Endodermal cell (in vitro differentiated cells): ENCODE measurements at regions not wholly inside any gene's neighbourhood (a gene's known extent, or its start where the extent isn't known, plus 50 kb on each side); places are given as distances from the start of the nearest gene placed in this dataset.
"Not testable (repeated sequence)": the region's sequence is repeated elsewhere in the genome, so short reads cannot be mapped to it uniquely, and the experiment has no call there.

ENCODE experiments used
- DNase-seq: peaks from one replicate; pipeline ENCODE4 v3.0.0-alpha.2; 2017
- H3K27ac ChIP-seq: 2 replicates; pipeline ENCODE4 v1.5.1; 2013; ENCODE audit warnings: mild to moderate bottlenecking, low read depth, low read length, moderate library complexity
- H3K27me3 ChIP-seq: 2 replicates; pipeline ENCODE4 v1.6.1; 2013; ENCODE audit warnings: mild to moderate bottlenecking, low read length, moderate library complexity; ENCODE audit not compliant: insufficient read depth, control insufficient read depth, poor library complexity, severe bottlenecking
- H3K36me3 ChIP-seq: 2 replicates; pipeline ENCODE4 v1.7.0; 2013; ENCODE audit warnings: mild to moderate bottlenecking, low read length, moderate library complexity; ENCODE audit not compliant: control insufficient read depth, insufficient read depth
- H3K4me1 ChIP-seq: one replicate; pipeline ENCODE4 v1.7.0; 2013; ENCODE audit warnings: low read length; ENCODE audit not compliant: control insufficient read depth, insufficient read depth
- H3K4me3 ChIP-seq: 2 replicates; pipeline ENCODE4 v1.5.1; 2013; ENCODE audit warnings: mild to moderate bottlenecking, low read length, moderate library complexity
- H3K9ac ChIP-seq: 2 replicates; pipeline ENCODE4 v1.6.1; 2013; ENCODE audit warnings: mild to moderate bottlenecking, low read length, moderate library complexity; ENCODE audit not compliant: poor library complexity, severe bottlenecking; ENCODE audit errors: extremely low read depth
- H3K9me3 ChIP-seq: 2 replicates; pipeline ENCODE4 v1.6.1; 2013; ENCODE audit warnings: mild to moderate bottlenecking, low read length, moderate library complexity; ENCODE audit not compliant: control insufficient read depth
- H3K27ac Mint-ChIP-seq: 2 replicates; pipeline ENCODE4 v1.8.0; 2020; ENCODE audit warnings: mixed read lengths
- H3K27me3 Mint-ChIP-seq: 2 replicates; pipeline ENCODE4 v1.8.0; 2021; ENCODE audit warnings: mild to moderate bottlenecking, mixed read lengths; ENCODE audit not compliant: insufficient read depth
- H3K36me3 Mint-ChIP-seq: 2 replicates; pipeline ENCODE4 v1.8.0; 2020; ENCODE audit warnings: low read depth, mixed read lengths
- H3K4me1 Mint-ChIP-seq: 2 replicates; pipeline ENCODE4 v1.8.0; 2020; ENCODE audit warnings: mixed read lengths
- H3K4me3 Mint-ChIP-seq: 2 replicates; pipeline ENCODE4 v1.8.0; 2020; ENCODE audit warnings: mild to moderate bottlenecking, moderate library complexity, mixed read lengths
- H3K9me3 Mint-ChIP-seq: 2 replicates; pipeline ENCODE4 v1.8.0; 2020; ENCODE audit warnings: mild to moderate bottlenecking, mixed read lengths
- CTCF ChIP-seq: fragments of 200-600 bp; sonication (generic); conservative IDR thresholded peaks from 2 replicates; pipeline ENCODE4 v1.5.0; 2021; ENCODE audit warnings: antibody characterized with exemption, mild to moderate bottlenecking
- WGBS, 2 experiments: methylation state at CpG; one replicate each; pipeline versions ENCODE4 v1.1.5 to v1.1.7; 2013; ENCODE audit warnings: missing lambda C conversion rate in 2 of 2, mixed read lengths in 1 of 2; ENCODE audit not compliant: insufficient coverage in 1 of 2, insufficient read length in 1 of 2; 5-methylcytosine and 5-hydroxymethylcytosine counted together

- Mint-ChIP-seq H3K4me1 (peaks cover 4% of the 10 kb centered on the region), H3K36me3 (no peaks in the 10 kb centered on the region), H3K4me3 (no peak overlapping the region), H3K27me3 (no peaks in the 10 kb centered on the region), H3K9me3 (peaks cover 31% of the 10 kb centered on the region), H3K27ac (no peak overlapping the region)
- 92% methylated on average over 7 of the region's 7 CpGs; no CpG with 5 or more reads in 1 of the 2 experiments for WGBS, 2 experiments
- TF ChIP-seq CTCF = no peak
- no peaks in the 10 kb centered on the region for H3K36me3 ChIP-seq
- no peak overlapping the region for H3K9ac ChIP-seq
- no peak for DNase-seq
- H3K4me1 ChIP-seq = no peaks in the 10 kb centered on the region
- no peak overlapping the region for H3K27ac ChIP-seq
- no peak overlapping the region for H3K4me3 ChIP-seq
- H3K27me3 ChIP-seq = no peaks in the 10 kb centered on the region
- H3K9me3 ChIP-seq = peaks cover 10% of the 10 kb centered on the region
Observed at GRCh38 chr10:44116474-44116873, 268.4 kb downstream of the CXCL12 start.

GRCh38 chr10:44115516-44115915, 269.4 kb downstream of the CXCL12 start:
- H3K27me3 Mint-ChIP-seq = no peaks in the 10 kb centered on the region
- H3K9ac ChIP-seq = no peak overlapping the region
- no peak for DNase-seq
- no peaks in the 10 kb centered on the region for H3K27me3 ChIP-seq
- H3K27ac Mint-ChIP-seq = no peak overlapping the region
- H3K4me3 ChIP-seq = no peak overlapping the region
- peaks cover 4% of the 10 kb centered on the region for H3K4me1 Mint-ChIP-seq
- peaks cover 18% of the 10 kb centered on the region for H3K9me3 ChIP-seq
- no peak overlapping the region for H3K4me3 Mint-ChIP-seq
- H3K9me3 Mint-ChIP-seq = peaks cover 41% of the 10 kb centered on the region
- no peak for TF ChIP-seq CTCF
- no peak overlapping the region for H3K27ac ChIP-seq
- WGBS, 2 experiments = 88 to 95% methylated on average over 2 to 5 of the region's 5 CpGs
- H3K36me3 ChIP-seq = no peaks in the 10 kb centered on the region
- H3K36me3 Mint-ChIP-seq = no peaks in the 10 kb centered on the region
- H3K4me1 ChIP-seq = no peaks in the 10 kb centered on the region

GRCh38 chr10:44114441-44114840, 270.5 kb downstream of the CXCL12 start:
- 95 to 100% methylated on average over 1 of the region's 1 CpG for WGBS, 2 experiments
- Histone ChIP-seq H3K27me3 (no peaks in the 10 kb centered on the region), H3K36me3 (no peaks in the 10 kb centered on the region), H3K27ac (no peak overlapping the region), H3K4me3 (no peak overlapping the region), H3K9me3 (peaks cover 21% of the 10 kb centered on the region), H3K4me1 (no peaks in the 10 kb centered on the region), H3K9ac (no peak overlapping the region)
- TF ChIP-seq CTCF = no peak
- Mint-ChIP-seq H3K27ac (no peak overlapping the region), H3K9me3 (peaks cover 46% of the 10 kb centered on the region), H3K4me1 (peaks cover 4% of the 10 kb centered on the region), H3K27me3 (no peaks in the 10 kb centered on the region), H3K36me3 (no peaks in the 10 kb centered on the region), H3K4me3 (no peak overlapping the region)
- DNase-seq = no peak

GRCh38 chr10:44112280-44112679, 272.6 kb downstream of the CXCL12 start:
- not testable (repeated sequence) for H3K36me3 ChIP-seq, H3K36me3 Mint-ChIP-seq, H3K4me1 ChIP-seq, H3K27me3 ChIP-seq, H3K27me3 Mint-ChIP-seq, H3K4me3 ChIP-seq, H3K9ac ChIP-seq, H3K4me3 Mint-ChIP-seq, H3K4me1 Mint-ChIP-seq, H3K27ac ChIP-seq
- H3K9me3 ChIP-seq = peaks cover 21% of the 10 kb centered on the region
- peak; percentile 65 for DNase-seq
- Mint-ChIP-seq H3K27ac (peak overlapping the region; percentile 70), H3K9me3 (peaks cover 59% of the 10 kb centered on the region)
- 59 to 62% methylated on average over 2 to 4 of the region's 4 CpGs for WGBS, 2 experiments
